NCI-H82 (cell line): ENCODE measurements at regions not wholly inside any gene's neighbourhood (a gene's known extent, or its start where the extent isn't known, plus 50 kb on each side); places are given as distances from the start of the nearest gene placed in this dataset.

ENCODE experiments used
- DNase-seq: peaks from one replicate; lab custom pipeline; 2025; lab: John Stamatoyannopoulos, UW

- no peak for DNase-seq
Measured at GRCh38 chr17:69851736-69852135, 223.3 kb upstream of the KCNJ16 start.

- DNase-seq = no peak
Measured at GRCh38 chr17:69853541-69854224, 221.3 kb upstream of the KCNJ16 start.

GRCh38 chr17:69854225-69854780, 220.7 kb upstream of the KCNJ16 start:
- no peak for DNase-seq

GRCh38 chr17:69856946-69857345, 218.1 kb upstream of the KCNJ16 start:
- no peak for DNase-seq

GRCh38 chr17:69857412-69857835, 217.6 kb upstream of the KCNJ16 start:
- no peak for DNase-seq

- DNase-seq = no peak
Measured at GRCh38 chr17:69858460-69858859, 216.6 kb upstream of the KCNJ16 start.

- no peak for DNase-seq
Measured at GRCh38 chr17:69860142-69860680, 214.8 kb upstream of the KCNJ16 start.

GRCh38 chr17:69864462-69864861, 210.6 kb upstream of the KCNJ16 start:
- no peak for DNase-seq

- DNase-seq = no peak
Measured at GRCh38 chr17:69869667-69870066, 205.4 kb upstream of the KCNJ16 start.

- no peak for DNase-seq
Measured at GRCh38 chr17:69870091-69870530, 204.9 kb upstream of the KCNJ16 start.

GRCh38 chr17:69870751-69871199, 204.2 kb upstream of the KCNJ16 start:
- no peak for DNase-seq

- DNase-seq = no peak
Measured at GRCh38 chr17:69871318-69871717, 203.7 kb upstream of the KCNJ16 start.

- DNase-seq = no peak
Measured at GRCh38 chr17:69872675-69873262, 202.3 kb upstream of the KCNJ16 start.

- no peak for DNase-seq
Measured at GRCh38 chr17:69874175-69874670, 200.8 kb upstream of the KCNJ16 start.

GRCh38 chr17:69876757-69877156, 198.3 kb upstream of the KCNJ16 start:
- no peak for DNase-seq

GRCh38 chr17:69878661-69879060, 196.4 kb upstream of the KCNJ16 start:
- no peak for DNase-seq

- no peak for DNase-seq
Measured at GRCh38 chr17:69879576-69879975, 195.4 kb upstream of the KCNJ16 start.

GRCh38 chr17:69880591-69881112, 194.4 kb upstream of the KCNJ16 start:
- no peak for DNase-seq

- no peak for DNase-seq
Measured at GRCh38 chr17:69882281-69882680, 192.7 kb upstream of the KCNJ16 start.

- DNase-seq = no peak
Measured at GRCh38 chr17:69883120-69883519, 191.9 kb upstream of the KCNJ16 start.

GRCh38 chr17:69884356-69884755, 190.7 kb upstream of the KCNJ16 start:
- no peak for DNase-seq

GRCh38 chr17:69884846-69885245, 190.2 kb upstream of the KCNJ16 start:
- no peak for DNase-seq

- no peak for DNase-seq
Measured at GRCh38 chr17:69898601-69899000, 176.4 kb upstream of the KCNJ16 start.
